NCI-H187 (cell line): ENCODE measurements at regions not wholly inside any gene's neighbourhood (a gene's known extent, or its start where the extent isn't known, plus 50 kb on each side); places are given as distances from the start of the nearest gene placed in this dataset.
A peak's percentile ranks its signal among the peaks of the same experiment; 100 is the strongest.

Experiments used
- DNase-seq, 2 experiments: peaks; one replicate each; lab custom pipeline; 2025; lab: John Stamatoyannopoulos, UW

DNA sequence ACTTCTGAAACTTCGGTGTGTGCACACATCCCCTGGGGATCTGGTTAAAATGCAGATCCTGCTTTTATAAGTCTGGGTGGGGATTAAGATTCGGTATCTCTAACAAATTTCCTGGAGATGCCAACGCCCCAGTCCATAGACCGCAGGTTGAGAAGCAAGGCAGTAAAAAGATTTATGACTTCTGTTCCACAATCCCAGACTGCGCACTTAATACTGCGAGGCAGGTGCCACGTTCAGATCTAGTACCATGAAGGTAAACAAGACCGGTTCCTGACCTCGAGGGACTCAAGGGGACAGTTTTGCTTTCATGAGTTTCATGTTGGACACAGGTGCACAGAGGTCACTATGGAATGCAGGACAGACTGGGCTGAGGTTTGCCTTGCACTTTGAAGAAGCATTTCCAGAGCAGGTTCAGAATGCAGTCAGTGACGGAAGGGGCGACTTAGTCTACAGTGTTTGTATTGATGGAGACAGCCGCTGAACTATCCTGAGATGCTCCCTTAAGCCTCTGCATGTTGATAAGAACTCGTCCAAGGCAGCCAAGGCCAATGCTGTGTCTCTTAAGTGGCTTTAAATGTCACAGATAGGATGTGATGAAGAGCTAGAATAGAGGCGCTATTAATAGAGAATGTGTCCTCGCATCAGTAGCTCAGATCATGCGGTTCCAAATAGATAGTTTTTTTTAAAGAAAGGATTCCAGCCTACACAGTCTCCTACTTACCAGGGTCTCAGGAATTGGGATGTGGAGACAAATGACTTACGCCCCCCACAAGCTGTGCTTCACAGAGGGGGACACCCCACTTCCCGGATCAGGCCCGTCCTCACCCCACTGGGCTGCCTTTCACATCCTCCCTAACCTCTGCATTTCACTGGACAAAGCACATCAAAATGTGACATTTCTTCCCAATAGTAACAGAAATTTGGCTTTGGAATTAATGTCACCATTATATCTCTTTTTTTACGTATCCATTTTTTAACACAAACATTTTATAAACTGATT is 97.1 kb upstream of the IRS2 start:
- peak in 1 of 2 experiments; percentile 44 for DNase-seq

GRCh38 chr13:109881961-109882558 is 95.7 kb upstream of the IRS2 start:
- DNase-seq = no peak

DNA sequence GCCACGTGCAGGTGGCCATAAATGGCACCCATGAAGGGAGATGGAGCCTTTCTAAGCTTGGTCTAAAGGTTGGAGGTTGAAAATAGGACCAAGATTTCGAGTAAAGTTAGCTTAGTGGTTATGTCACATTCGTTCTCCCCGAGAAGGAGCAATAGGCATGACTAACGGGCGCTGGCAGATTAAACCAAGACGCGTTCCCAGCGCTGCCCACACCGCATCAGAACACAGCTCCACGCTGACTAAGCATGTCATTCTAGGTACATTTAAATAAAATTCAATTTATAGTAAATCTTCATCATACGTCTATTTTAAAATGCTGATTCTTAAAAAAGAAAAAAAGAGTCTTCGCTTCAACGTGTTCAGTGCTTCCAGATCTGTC is 95.0 kb upstream of the IRS2 start:
- DNase-seq = no peak

- no peak for DNase-seq
Measured at GRCh38 chr13:109880371-109881346, 94.3 kb upstream of the IRS2 start.

DNA sequence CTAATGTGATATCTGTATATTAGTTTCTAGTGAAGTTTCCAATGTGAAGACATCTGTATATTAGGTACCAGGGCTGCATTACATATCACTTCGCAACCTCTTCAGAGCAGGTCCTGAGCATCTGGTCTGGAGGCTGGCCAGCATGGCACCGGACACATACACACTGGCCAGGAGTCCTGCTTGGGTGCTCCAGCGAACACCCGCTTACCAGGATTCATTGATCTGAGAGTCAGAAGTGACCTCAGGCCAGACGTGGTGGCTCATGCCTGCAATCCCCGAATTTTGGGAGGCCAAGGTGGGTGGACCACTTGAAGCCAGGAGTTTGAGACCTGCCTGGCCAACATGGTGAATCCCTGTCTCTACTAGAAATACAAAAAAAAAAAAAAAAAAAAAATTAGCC is 93.0 kb upstream of the IRS2 start:
- no peak for DNase-seq

DNA sequence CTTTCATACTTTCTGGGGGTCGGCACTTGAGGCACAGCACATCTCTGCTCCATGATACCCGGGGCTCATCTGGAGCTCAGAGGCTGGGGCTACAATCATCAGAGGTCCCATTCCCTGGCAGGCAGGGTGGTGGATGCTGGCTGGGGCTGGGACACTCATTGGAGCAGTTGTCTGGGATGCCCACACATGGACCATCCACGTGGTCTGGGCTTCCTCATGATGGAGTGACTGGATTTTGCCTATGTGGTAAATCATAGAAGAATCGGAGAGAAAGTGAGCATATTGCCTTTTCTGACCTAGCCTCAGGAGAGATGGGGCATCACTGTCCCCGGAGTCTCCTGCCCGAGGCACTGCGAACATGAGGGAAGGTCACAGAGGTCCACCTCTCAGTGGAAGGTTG is 91.4 kb upstream of the IRS2 start:
- no peak for DNase-seq

DNA sequence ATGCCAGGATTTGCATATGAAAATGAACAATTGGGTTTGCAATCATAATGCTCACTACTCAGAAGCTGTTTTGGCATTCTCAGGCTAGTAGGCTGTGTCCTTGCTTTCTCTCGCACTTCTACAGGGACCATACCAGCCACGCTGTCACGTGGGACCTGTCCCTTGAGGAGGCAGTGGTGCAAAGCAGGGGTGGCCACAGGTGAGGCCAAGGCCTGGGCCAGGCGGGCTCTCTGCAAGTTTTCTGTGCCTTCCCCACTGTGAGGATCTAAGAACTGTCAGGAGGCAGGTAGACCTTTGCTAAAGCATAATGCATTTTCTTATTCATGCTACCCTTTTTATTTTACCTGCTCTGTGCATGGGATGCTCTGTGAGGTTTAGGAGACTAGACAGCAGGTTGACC is 89.4 kb upstream of the IRS2 start:
- DNase-seq = no peak

DNA sequence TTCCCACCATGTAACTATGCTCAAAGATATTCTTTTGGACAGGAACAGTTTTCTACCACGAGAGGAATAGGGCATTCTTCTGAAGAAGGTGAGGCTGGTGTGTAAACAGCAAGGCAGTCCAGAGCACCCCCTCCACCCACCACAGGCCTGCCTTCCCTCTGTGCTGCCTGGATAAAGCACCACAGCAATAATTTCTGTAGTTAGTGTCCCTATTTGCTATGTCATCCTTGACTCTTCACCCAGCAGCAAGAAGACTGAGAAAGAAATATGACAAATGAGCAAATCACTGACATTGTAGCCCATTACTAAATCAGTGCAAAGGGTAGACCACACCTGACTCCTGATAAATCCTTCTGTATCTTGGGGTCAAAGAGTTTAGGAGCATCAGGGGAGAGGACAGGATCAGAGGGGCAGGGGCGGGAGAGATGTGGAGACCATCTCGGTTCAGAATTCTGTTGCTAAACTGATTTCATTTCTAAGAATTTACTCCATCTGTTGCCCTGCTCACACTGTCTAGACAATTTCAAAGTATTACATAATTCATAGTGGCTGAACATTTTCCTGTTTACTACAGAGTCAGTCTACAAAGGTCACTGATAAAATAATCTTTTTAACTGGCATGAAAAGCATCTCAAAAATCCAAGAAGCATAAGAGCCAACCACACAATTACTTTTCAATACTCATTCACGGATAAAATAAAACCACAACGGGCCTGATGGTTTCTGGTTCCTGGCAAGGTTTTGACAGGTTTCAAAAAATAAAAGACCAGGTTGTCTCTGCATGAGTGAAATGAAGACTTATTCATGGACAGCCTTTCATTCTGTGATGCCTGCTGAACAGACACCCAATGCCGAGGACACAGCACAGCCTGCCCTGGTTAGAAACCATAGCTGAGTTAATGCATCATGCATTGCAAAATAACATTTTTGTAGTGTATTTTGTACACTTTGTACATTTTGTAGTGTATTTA is 88.4 kb upstream of the IRS2 start:
- DNase-seq = no peak

- no peak for DNase-seq
Measured at GRCh38 chr13:109873351-109874123, 87.2 kb upstream of the IRS2 start.

- no peak for DNase-seq
Measured at GRCh38 chr13:109872864-109873263, 86.5 kb upstream of the IRS2 start.

- no peak for DNase-seq
Measured at GRCh38 chr13:109870696-109871370, 84.5 kb upstream of the IRS2 start.

- no peak for DNase-seq
Measured at GRCh38 chr13:109870274-109870673, 83.9 kb upstream of the IRS2 start.

DNA sequence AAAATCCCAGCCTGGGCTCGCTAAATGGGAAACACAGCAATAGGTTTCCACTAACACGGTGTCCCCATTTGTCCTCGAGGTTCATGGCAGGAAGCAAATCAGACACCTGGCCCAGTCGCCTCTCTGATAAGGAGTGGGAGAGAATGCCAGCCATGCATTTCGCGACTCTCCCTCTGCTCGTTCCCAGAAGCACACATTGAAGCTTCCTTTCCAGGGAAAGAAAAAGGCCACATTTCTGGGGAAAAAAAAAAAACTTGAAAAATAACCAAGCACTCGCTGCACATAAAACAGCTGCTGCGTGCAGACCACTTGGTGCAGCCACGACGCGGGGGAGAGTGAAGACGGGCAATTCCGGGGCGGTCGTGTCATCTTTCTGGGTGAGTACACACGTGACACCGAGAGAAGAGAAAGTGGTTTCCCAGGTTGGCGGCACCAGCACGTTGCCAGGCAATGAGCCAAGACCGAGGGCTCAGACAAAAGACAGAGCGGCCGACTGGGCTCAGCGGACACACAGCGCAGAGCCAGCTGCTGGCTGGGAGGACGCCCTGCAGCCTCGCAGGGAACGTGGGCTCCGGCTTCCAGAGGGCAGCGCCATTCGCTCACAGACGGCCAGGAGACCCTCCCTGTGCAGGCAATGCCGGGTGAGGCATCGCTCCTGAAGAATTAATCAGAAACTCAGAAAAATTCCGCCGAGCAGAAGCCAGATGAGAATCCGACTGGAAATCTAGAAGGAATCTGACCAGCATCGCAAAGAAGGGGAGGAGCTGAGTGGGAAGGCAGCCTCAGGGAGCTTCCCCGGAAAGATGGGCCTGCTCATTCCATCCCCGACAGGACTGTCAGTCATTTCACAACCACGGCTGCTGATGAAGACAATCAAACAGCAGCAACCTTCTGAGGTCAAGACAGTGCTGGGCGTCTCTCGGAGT is 83.2 kb upstream of the IRS2 start:
- DNase-seq = peak; percentile 95 to 96

DNA sequence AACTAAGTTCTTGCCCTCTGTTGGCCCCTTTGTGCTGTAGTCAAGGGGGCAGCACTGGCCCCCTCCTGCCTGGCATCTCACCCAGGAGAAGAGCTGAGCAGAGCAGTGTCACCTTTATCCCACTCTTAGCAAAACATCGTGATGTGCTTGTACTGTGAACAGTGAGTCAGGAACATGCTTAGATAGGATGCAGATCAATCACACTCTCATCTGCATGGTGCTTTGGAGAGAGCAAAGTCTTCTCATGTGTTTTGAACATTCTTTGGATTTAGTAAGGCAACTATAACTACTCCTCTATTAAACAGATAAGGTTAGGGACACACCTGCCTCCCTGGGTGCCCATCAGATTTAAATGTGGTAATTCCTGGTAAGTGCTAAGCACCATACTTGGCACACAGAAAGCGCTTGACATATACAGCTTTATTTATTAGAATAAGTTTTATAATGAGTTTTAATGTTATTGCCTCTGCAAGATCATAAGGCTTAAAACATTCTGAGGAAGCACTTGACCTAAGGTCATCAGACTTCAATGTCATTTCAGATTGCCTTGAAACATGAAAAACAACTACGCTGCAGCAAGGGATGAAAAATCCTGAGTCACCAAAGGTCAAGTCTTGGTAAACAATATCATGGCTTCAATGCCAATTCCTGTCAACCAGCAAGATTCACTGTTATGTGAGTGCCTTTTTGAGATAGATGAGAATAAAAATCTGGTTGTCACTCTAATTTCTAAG is 82.4 kb upstream of the IRS2 start:
- DNase-seq = no peak

- no peak for DNase-seq
Measured at GRCh38 chr13:109867766-109868165, 81.4 kb upstream of the IRS2 start.

- DNase-seq = no peak
Measured at GRCh38 chr13:109862627-109863026, 76.2 kb upstream of the IRS2 start.

DNA sequence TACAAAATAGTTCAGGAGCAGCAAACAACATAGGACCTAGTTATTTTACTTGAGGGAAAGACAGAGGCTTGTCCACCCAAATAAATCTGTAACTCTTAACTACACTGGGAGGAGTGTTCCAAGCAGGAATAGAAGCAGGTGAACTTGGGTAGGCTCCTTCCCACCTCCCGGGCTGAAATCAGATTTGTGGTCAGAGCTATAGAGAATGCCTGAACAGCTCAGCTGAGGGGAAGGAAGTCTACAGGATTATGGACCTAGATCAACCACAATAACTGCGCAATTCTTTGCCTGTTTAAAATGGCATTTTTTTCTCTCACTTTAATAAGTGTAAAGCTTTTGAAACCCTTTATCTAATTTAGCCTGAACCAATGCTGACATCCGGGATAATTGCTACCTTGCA is 73.5 kb upstream of the IRS2 start:
- DNase-seq = no peak
